HEK293 (cell line): ENCODE measurements at regions not wholly inside any gene's neighbourhood (a gene's known extent, or its start where the extent isn't known, plus 50 kb on each side); places are given as distances from the start of the nearest gene placed in this dataset.

Experiments used
- CTCF ChIA-PET: fragments of 350-600 bp; formaldehyde crosslinking; extraction: SDS; loops from one replicate; lab custom pipeline; 2021; ENCODE audit warnings: antibody characterized with exemption; lab: Yijun Ruan, JAX
- POLR2A ChIA-PET: fragments of 300-600 bp; formaldehyde crosslinking; extraction: SDS; loops from one replicate; lab custom pipeline; 2020; ENCODE audit warnings: antibody characterized with exemption, inconsistent platforms; lab: Yijun Ruan, JAX
- H3K27ac ChIP-seq: fragments of 200-500 bp; sonication (Bioruptor generic); 2 replicates; pipeline ENCODE4 v1.5.1; 2014; ENCODE audit warnings: low read depth, low read length, control low read depth, inconsistent platforms; ENCODE audit errors: extremely low read depth
- H3K36me3 ChIP-seq, 2 experiments: fragments of 200-500 bp in 1 of 2; sonication (Bioruptor generic) in 1 of 2; 1 replicate in 1 of 2; 2 replicates in 1 of 2; pipeline ENCODE4 v1.5.1; 2014 to 2017; ENCODE audit warnings: inconsistent platforms in 2 of 2, low read length in 2 of 2; ENCODE audit not compliant: control insufficient read depth in 2 of 2, insufficient read depth in 1 of 2
- H3K4me1 ChIP-seq: fragments of 200-500 bp; sonication (Bioruptor generic); 2 replicates; pipeline ENCODE4 v1.5.1; 2014; ENCODE audit warnings: mild to moderate bottlenecking, low read length, inconsistent platforms; ENCODE audit not compliant: control insufficient read depth, insufficient read depth
- H3K4me3 ChIP-seq: 2 replicates; pipeline ENCODE4 v1.5.1; 2011; ENCODE audit warnings: low read depth, mild to moderate bottlenecking, control low read depth, low read length, moderate library complexity
- H3K9me3 ChIP-seq: fragments of 200-500 bp; sonication (Bioruptor generic); 2 replicates; pipeline ENCODE4 v1.5.1; 2014; ENCODE audit warnings: low read depth, low read length, inconsistent platforms; ENCODE audit not compliant: control insufficient read depth, insufficient read depth
- GLI4 ChIP-seq: fragments of 450-650 bp; formaldehyde crosslinking; IDR thresholded peaks from 2 replicates; pipeline ENCODE4 v1.5.1; 2016; ENCODE audit warnings: missing biosample characterization, missing genetic modification characterization
- KLF1 ChIP-seq: fragments of 450-650 bp; formaldehyde crosslinking; IDR thresholded peaks from 2 replicates; pipeline ENCODE4 v1.5.1; 2016; ENCODE audit warnings: missing biosample characterization, missing genetic modification characterization
- TRIM28 ChIP-seq: IDR thresholded peaks from 2 replicates; pipeline ENCODE4 v1.6.1; 2011; ENCODE audit warnings: low read length, control low read depth, borderline replicate concordance
- YY1 ChIP-seq: fragments of 450-650 bp; formaldehyde crosslinking; IDR thresholded peaks from 2 replicates; pipeline ENCODE4 v1.5.1; 2018; ENCODE audit warnings: missing biosample characterization, missing genetic modification characterization
- ZBTB17 ChIP-seq: fragments of 450-650 bp; formaldehyde crosslinking; IDR thresholded peaks from 2 replicates; pipeline ENCODE4 v1.5.1; 2016; ENCODE audit warnings: missing biosample characterization, missing genetic modification characterization
- ZNF10 ChIP-seq: fragments of 450-650 bp; formaldehyde crosslinking; IDR thresholded peaks from 2 replicates; pipeline ENCODE4 v1.5.1; 2017; ENCODE audit warnings: missing biosample characterization, missing genetic modification characterization
- ZNF132 ChIP-seq: fragments of 450-650 bp; formaldehyde crosslinking; IDR thresholded peaks from 2 replicates; pipeline ENCODE4 v1.5.1; 2017; ENCODE audit warnings: missing biosample characterization, missing genetic modification characterization, borderline replicate concordance
- ZNF221 ChIP-seq: fragments of 450-650 bp; formaldehyde crosslinking; IDR thresholded peaks from 2 replicates; pipeline ENCODE4 v1.5.1; 2017; ENCODE audit warnings: missing biosample characterization, missing genetic modification characterization, borderline replicate concordance
- ZNF223 ChIP-seq: fragments of 450-650 bp; formaldehyde crosslinking; IDR thresholded peaks from 2 replicates; pipeline ENCODE4 v1.5.1; 2016; ENCODE audit warnings: missing biosample characterization, missing genetic modification characterization
- ZNF248 ChIP-seq: fragments of 450-650 bp; formaldehyde crosslinking; IDR thresholded peaks from 2 replicates; pipeline ENCODE4 v1.5.1; 2017; ENCODE audit warnings: missing biosample characterization, missing genetic modification characterization
- ZNF266 ChIP-seq: fragments of 450-650 bp; formaldehyde crosslinking; IDR thresholded peaks from 2 replicates; pipeline ENCODE4 v1.5.1; 2016; ENCODE audit warnings: missing biosample characterization, missing genetic modification characterization, low read depth
- ZNF274 ChIP-seq, 2 experiments: fragments of 200-500 bp in 1 of 2; fragments of 450-650 bp in 1 of 2; sonication (Bioruptor generic) in 1 of 2; formaldehyde crosslinking in 1 of 2; IDR thresholded peaks; 2 replicates each; pipeline versions ENCODE4 v1.5.1 to v1.6.1; 2014 to 2016; ENCODE audit warnings: borderline replicate concordance in 1 of 2, inconsistent platforms in 1 of 2, low read length in 1 of 2, missing biosample characterization in 1 of 2, missing genetic modification characterization in 1 of 2
- ZNF292 ChIP-seq: fragments of 450-650 bp; formaldehyde crosslinking; IDR thresholded peaks from 2 replicates; pipeline ENCODE4 v1.5.1; 2016; ENCODE audit warnings: low read depth, missing biosample characterization, missing genetic modification characterization, borderline replicate concordance
- ZNF324 ChIP-seq: fragments of 450-650 bp; formaldehyde crosslinking; IDR thresholded peaks from 2 replicates; pipeline ENCODE4 v1.5.1; 2016; ENCODE audit warnings: missing biosample characterization, missing genetic modification characterization
- ZNF510 ChIP-seq: fragments of 450-650 bp; formaldehyde crosslinking; IDR thresholded peaks from 2 replicates; pipeline ENCODE4 v1.5.1; 2018; ENCODE audit warnings: mild to moderate bottlenecking, missing genetic modification characterization, missing biosample characterization; ENCODE audit not compliant: insufficient replicate concordance
- ZNF621 ChIP-seq: fragments of 450-650 bp; formaldehyde crosslinking; IDR thresholded peaks from 2 replicates; pipeline ENCODE4 v1.5.1; 2017; ENCODE audit warnings: missing biosample characterization, missing genetic modification characterization
- ZNF624 ChIP-seq: fragments of 450-650 bp; formaldehyde crosslinking; IDR thresholded peaks from 2 replicates; pipeline ENCODE4 v1.5.1; 2017; ENCODE audit warnings: missing biosample characterization, missing genetic modification characterization
- ZNF791 ChIP-seq: fragments of 450-650 bp; formaldehyde crosslinking; IDR thresholded peaks from 2 replicates; pipeline ENCODE4 v1.5.1; 2016; ENCODE audit warnings: missing biosample characterization, missing genetic modification characterization
- ZNF830 ChIP-seq: fragments of 450-650 bp; IDR thresholded peaks from 2 replicates; pipeline ENCODE4 v1.5.0; 2018; ENCODE audit warnings: missing biosample characterization, missing genetic modification characterization, low read depth, mild to moderate bottlenecking, moderate library complexity
- ZSCAN16 ChIP-seq: fragments of 450-650 bp; formaldehyde crosslinking; IDR thresholded peaks from 2 replicates; pipeline ENCODE4 v1.5.1; 2016; ENCODE audit warnings: missing biosample characterization, missing genetic modification characterization
- TF ChIP-seq, protein P1 (sequence below): fragments of 450-650 bp; formaldehyde crosslinking; IDR thresholded peaks from 2 replicates; pipeline ENCODE4 v1.5.1; 2016; ENCODE audit warnings: missing biosample characterization, missing genetic modification characterization
- TF ChIP-seq, protein P2 (sequence below): fragments of 450-650 bp; formaldehyde crosslinking; IDR thresholded peaks from 2 replicates; pipeline ENCODE4 v1.5.1; 2016; ENCODE audit warnings: missing biosample characterization, missing genetic modification characterization
- TF ChIP-seq, protein P3 (sequence below): fragments of 450-650 bp; formaldehyde crosslinking; IDR thresholded peaks from 2 replicates; pipeline ENCODE4 v1.5.1; 2016; ENCODE audit warnings: missing biosample characterization, missing genetic modification characterization
- TF ChIP-seq, protein P4 (sequence below): fragments of 450-650 bp; formaldehyde crosslinking; IDR thresholded peaks from 2 replicates; pipeline ENCODE4 v1.5.1; 2016; ENCODE audit warnings: missing biosample characterization, missing genetic modification characterization, low read depth
- TF ChIP-seq, protein P5 (sequence below): fragments of 450-650 bp; formaldehyde crosslinking; IDR thresholded peaks from 2 replicates; pipeline ENCODE4 v1.5.1; 2016; ENCODE audit warnings: missing biosample characterization, missing genetic modification characterization
- TF ChIP-seq, protein P6 (sequence below): fragments of 450-650 bp; formaldehyde crosslinking; IDR thresholded peaks from 2 replicates; pipeline ENCODE4 v1.5.1; 2016; ENCODE audit warnings: missing biosample characterization, missing genetic modification characterization, borderline replicate concordance

DNA sequence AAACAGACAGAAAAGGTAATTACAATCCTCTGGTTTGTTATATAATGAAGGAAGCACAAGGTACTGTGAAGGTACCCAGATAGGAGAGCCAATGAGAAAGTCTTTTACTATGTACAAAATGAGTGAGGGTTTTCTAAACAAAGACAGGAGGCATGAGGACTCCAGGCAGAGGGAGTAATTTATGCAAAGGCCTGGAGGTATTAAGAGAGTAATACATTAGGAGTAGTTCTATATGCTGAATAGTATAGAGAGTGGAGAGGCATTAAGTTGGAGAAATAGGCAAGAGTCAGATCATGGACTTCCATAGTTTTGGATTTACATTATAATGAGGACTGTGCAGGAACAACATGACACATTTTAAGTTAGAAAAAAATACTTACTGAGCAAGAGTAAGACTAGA is 216.0 kb downstream of the SCG2 start (continued):
- TF ChIP-seq, protein P1, sequence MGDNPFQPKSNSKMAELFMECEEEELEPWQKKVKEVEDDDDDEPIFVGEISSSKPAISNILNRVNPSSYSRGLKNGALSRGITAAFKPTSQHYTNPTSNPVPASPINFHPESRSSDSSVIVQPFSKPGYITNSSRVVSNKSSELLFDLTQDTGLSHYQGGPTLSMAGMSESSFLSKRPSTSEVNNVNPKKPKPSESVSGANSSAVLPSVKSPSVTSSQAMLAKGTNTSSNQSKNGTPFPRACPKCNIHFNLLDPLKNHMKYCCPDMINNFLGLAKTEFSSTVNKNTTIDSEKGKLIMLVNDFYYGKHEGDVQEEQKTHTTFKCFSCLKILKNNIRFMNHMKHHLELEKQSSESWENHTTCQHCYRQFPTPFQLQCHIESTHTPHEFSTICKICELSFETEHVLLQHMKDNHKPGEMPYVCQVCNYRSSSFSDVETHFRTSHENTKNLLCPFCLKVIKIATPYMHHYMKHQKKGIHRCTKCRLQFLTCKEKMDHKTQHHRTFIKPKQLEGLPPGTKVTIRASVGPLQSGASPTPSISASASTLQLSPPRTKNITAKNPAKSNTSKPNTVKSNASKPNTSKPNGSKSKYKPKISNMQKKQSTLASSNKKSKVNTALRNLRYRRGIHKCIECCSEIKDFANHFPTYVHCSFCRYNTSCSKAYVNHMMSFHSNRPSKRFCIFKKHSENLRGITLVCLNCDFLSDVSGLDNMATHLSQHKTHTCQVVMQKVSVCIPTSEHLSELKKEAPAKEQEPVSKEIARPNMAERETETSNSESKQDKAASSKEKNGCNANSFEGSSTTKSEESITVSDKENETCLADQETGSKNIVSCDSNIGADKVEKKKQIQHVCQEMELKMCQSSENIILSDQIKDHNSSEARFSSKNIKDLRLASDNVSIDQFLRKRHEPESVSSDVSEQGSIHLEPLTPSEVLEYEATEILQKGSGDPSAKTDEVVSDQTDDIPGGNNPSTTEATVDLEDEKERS, result no peak
- TF ChIP-seq ZNF223 (tag by site-specific recombination), result no peak
- TF ChIP-seq ZNF132 (tag by site-specific recombination), result no peak
- TF ChIP-seq ZNF266 (tag by site-specific recombination), result no peak
- TF ChIP-seq TRIM28, result no peak
- TF ChIP-seq, protein P2, sequence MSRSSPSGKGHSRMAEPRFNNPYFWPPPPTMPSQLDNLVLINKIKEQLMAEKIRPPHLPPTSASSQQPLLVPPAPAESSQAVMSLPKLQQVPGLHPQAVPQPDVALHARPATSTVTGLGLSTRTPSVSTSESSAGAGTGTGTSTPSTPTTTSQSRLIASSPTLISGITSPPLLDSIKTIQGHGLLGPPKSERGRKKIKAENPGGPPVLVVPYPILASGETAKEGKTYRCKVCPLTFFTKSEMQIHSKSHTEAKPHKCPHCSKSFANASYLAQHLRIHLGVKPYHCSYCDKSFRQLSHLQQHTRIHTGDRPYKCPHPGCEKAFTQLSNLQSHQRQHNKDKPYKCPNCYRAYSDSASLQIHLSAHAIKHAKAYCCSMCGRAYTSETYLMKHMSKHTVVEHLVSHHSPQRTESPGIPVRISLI, result no peak
- TF ChIP-seq ZNF830 (tag by site-specific recombination), result no peak
- TF ChIP-seq, all 188 proteins: peak for 0

DNA sequence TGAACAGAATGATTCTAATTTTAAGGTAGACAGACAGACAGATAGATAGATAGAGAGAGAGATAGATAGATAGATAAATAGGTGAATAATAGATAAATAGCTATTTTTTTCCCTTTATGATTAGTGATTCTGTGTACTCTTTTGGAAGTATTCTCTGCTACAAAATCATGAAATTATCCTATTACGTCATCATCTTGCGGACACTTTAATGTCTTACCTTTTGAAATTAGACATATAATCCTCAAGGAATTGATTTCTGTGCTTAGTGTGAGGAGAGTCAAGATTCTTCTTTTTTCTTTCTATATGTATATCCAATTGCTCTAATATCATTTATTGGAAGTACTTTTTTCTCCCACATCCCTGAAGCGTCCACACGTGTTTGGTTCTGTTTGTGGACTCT is 215.2 kb downstream of the SCG2 start:
- ChIA-PET POLR2A (no interaction called here), CTCF (interaction anchor here (0.9 kb wide), 1 partner anchor 416 kb away, joined by 4 read pairs; no protein-coding TSS in a partner anchor)
- Histone ChIP-seq H3K4me1 (no peaks in the 10 kb centered on the region), H3K9me3 (no peaks in the 10 kb centered on the region), H3K27ac (no peak overlapping the region), H3K36me3 (no peaks in the 10 kb centered on the region), H3K4me3 (no peak overlapping the region)
- no peak for TF ChIP-seq ZNF248 (tag by site-specific recombination)
- no peak for TF ChIP-seq ZNF10 (tag by site-specific recombination)
- TF ChIP-seq ZNF624, result no peak
- TF ChIP-seq ZBTB17 (tag by site-specific recombination), result no peak
- no peak for TF ChIP-seq ZNF324 (tag by site-specific recombination)
- TF ChIP-seq, protein P3, sequence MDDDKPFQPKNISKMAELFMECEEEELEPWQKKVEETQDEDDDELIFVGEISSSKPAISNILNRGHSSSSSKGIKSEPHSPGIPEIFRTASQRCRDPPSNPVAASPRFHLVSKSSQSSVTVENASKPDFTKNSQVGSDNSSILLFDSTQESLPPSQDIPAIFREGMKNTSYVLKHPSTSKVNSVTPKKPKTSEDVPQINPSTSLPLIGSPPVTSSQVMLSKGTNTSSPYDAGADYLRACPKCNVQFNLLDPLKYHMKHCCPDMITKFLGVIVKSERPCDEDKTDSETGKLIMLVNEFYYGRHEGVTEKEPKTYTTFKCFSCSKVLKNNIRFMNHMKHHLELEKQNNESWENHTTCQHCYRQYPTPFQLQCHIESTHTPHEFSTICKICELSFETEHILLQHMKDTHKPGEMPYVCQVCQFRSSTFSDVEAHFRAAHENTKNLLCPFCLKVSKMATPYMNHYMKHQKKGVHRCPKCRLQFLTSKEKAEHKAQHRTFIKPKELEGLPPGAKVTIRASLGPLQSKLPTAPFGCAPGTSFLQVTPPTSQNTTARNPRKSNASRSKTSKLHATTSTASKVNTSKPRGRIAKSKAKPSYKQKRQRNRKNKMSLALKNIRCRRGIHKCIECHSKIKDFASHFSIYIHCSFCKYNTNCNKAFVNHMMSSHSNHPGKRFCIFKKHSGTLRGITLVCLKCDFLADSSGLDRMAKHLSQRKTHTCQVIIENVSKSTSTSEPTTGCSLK, result no peak
- TF ChIP-seq, protein P4, sequence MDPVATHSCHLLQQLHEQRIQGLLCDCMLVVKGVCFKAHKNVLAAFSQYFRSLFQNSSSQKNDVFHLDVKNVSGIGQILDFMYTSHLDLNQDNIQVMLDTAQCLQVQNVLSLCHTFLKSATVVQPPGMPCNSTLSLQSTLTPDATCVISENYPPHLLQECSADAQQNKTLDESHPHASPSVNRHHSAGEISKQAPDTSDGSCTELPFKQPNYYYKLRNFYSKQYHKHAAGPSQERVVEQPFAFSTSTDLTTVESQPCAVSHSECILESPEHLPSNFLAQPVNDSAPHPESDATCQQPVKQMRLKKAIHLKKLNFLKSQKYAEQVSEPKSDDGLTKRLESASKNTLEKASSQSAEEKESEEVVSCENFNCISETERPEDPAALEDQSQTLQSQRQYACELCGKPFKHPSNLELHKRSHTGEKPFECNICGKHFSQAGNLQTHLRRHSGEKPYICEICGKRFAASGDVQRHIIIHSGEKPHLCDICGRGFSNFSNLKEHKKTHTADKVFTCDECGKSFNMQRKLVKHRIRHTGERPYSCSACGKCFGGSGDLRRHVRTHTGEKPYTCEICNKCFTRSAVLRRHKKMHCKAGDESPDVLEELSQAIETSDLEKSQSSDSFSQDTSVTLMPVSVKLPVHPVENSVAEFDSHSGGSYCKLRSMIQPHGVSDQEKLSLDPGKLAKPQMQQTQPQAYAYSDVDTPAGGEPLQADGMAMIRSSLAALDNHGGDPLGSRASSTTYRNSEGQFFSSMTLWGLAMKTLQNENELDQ, result no peak
- no peak for TF ChIP-seq KLF1 (tag by site-specific recombination)
- TF ChIP-seq ZNF274 (IDR thresholded peaks at IDR 0.05; ENCODE audit: low read length), result no peak
- no peak for TF ChIP-seq ZNF274 (tag by site-specific recombination; IDR thresholded peaks at IDR 0.05; ENCODE audit: borderline replicate concordance)
- TF ChIP-seq, protein P5, sequence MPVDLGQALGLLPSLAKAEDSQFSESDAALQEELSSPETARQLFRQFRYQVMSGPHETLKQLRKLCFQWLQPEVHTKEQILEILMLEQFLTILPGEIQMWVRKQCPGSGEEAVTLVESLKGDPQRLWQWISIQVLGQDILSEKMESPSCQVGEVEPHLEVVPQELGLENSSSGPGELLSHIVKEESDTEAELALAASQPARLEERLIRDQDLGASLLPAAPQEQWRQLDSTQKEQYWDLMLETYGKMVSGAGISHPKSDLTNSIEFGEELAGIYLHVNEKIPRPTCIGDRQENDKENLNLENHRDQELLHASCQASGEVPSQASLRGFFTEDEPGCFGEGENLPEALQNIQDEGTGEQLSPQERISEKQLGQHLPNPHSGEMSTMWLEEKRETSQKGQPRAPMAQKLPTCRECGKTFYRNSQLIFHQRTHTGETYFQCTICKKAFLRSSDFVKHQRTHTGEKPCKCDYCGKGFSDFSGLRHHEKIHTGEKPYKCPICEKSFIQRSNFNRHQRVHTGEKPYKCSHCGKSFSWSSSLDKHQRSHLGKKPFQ, result no peak
- TF ChIP-seq ZSCAN16, result no peak
- TF ChIP-seq ZNF221 (tag by site-specific recombination), result no peak
- no peak for TF ChIP-seq YY1 (tag by site-specific recombination)
- TF ChIP-seq ZNF510, result no peak
- TF ChIP-seq ZNF791 (tag by site-specific recombination), result no peak
- TF ChIP-seq GLI4 (tag by site-specific recombination), result no peak
- TF ChIP-seq ZNF621 (tag by site-specific recombination), result no peak
- no peak for TF ChIP-seq ZNF292 (tag by site-specific recombination)
- TF ChIP-seq, protein P6, sequence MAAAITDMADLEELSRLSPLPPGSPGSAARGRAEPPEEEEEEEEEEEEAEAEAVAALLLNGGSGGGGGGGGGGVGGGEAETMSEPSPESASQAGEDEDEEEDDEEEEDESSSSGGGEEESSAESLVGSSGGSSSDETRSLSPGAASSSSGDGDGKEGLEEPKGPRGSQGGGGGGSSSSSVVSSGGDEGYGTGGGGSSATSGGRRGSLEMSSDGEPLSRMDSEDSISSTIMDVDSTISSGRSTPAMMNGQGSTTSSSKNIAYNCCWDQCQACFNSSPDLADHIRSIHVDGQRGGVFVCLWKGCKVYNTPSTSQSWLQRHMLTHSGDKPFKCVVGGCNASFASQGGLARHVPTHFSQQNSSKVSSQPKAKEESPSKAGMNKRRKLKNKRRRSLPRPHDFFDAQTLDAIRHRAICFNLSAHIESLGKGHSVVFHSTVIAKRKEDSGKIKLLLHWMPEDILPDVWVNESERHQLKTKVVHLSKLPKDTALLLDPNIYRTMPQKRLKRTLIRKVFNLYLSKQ (tag by site-specific recombination), result no peak
